ENCODE measurements at regions not wholly inside any gene's neighbourhood (a gene's known extent, or its start where the extent isn't known, plus 50 kb on each side); places are given as distances from the start of the nearest gene placed in this dataset.
"Not testable (repeated sequence)": the region's sequence is repeated elsewhere in the genome, so short reads cannot be mapped to it uniquely, and the experiment has no call there.

GRCh38 chr14:105662592-105662991, 136.2 kb downstream of the TMEM121 start:
- TF ChIP-seq CTCF (IDR thresholded peaks at IDR 0.05; ENCODE audit: insufficient read depth, low read length); POLR2AphosphoS5 (IDR thresholded peaks at IDR 0.05; ENCODE audit: low read depth): not testable (repeated sequence)
